HS-5 (cell line): ENCODE measurements at regions not wholly inside any gene's neighbourhood (a gene's known extent, or its start where the extent isn't known, plus 50 kb on each side); places are given as distances from the start of the nearest gene placed in this dataset.
"Not testable (repeated sequence)": the region's sequence is repeated elsewhere in the genome, so short reads cannot be mapped to it uniquely, and the experiment has no call there.

ENCODE experiments used
- DNase-seq: peaks from one replicate; pipeline ENCODE4 v3.0.0-alpha.2; 2012; ENCODE audit warnings: low read depth

GRCh38 chr11:22441831-22442230 is 103.7 kb downstream of the SLC17A6 start:
- DNase-seq: no peak

DNA sequence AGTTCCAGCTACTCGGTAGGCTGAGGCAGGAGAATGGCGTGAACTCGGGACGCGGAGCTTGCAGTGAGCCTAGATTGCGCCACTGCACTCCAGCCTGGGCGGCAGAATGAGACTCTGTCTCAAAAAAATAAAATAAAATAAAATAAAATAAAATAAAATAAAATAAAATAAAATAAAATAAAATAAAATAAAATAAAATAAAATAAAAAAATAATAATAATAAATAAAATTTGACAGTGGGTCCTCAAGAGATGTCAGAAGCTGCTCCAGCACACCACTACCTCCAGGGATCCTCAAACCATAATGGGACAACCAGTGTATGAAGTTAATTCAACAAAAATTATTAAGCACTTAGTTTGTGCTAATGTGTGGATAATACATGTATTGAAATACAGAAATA is 97.4 kb downstream of the SLC17A6 start:
- DNase-seq: not testable (repeated sequence)

DNA sequence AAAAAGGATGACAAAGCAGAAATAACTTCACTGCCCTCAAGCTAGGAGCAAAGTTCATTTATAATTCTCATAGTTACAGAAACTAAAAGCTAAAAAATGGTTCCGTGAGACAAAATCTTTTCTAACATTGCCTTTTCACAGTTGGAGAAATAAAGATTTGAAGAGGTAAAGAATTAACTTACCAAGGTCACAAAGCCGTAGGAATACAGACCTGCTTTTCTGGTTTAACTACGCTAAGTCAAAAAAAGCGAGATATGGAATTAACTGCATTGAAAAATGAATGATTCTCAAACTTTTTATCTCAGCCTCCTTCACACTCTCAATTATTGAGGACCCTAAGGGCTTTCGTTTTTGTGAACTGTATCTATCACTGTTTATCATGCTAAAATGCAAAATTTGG is 95.3 kb downstream of the SLC17A6 start:
- no peak for DNase-seq

DNA sequence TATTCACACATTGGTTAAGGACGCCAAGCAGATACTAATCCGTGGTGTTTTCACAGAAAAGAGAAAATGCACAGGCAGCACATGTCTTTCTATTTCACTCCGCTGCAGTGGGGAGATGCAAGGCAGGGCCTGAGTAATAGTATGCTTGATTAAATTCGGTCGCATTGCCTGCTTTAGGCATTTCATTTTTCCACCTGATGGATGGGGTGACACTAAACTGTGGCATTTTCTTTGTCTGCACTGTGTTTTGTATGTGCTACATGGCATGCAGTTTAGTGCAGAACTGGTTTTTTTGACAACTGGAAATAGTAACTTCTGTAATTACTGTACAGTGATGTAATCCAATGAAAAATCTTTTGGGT is 94.9 kb downstream of the SLC17A6 start:
- no peak for DNase-seq

DNA sequence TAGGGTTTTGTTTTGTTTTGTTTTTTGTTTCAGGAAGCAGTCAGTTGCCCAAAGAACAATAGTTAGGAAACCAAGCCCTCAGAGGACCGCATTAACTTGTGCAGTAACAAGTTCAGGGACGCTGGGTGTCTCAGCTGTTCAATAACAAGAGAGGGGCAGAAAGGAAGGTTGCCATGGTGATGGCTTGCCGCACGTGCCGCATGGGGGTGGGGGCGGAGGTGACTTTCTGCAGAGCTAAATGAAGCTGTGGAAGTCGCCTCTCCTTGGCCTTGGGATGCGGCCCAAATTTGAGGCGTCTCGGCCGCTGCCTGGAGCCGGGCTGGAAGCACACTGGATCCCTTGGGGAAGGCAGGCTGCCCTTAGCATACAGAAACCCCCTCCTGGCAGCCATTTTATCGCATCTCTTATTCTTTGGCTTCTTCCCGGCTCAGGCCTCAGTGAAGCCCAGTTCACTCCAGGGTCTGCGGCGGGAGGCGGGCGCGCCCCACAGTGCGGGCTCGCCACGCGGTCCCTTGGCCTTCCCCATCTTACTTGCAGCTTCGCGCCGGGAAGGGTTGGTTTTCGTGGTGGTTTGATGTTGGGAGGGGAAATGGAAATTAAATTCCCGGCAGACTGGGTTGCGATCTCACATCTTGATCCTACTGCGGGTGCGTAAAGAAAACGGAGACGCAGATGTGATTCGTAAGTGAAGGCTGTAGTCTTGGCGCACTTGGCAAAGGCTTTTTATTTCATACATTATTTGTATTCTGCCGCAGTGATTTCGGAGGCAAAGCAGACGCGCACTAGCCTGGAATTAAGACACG is 94.3 kb downstream of the SLC17A6 start:
- no peak for DNase-seq

DNA sequence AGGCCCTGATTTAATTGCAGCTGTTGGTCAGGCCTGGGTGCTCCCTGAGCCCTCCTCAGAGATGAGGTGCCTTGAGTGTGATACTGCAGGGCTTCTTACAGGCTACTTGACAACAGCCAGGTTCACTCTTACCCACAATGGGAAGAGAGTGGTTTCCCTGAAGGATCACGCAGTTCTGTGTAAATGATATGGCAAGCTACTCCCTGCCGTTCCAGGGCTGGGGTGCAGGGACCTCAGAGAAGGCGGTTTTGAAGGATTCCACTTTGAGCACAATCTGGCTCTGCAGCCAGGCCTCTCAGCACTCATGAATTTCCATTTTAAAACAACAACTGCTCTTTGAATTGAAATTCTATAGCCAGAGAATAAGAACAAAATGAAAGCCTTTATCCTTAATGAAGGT is 92.9 kb downstream of the SLC17A6 start:
- DNase-seq: no peak

GRCh38 chr11:22430639-22431038 is 92.5 kb downstream of the SLC17A6 start:
- DNase-seq: no peak

DNA sequence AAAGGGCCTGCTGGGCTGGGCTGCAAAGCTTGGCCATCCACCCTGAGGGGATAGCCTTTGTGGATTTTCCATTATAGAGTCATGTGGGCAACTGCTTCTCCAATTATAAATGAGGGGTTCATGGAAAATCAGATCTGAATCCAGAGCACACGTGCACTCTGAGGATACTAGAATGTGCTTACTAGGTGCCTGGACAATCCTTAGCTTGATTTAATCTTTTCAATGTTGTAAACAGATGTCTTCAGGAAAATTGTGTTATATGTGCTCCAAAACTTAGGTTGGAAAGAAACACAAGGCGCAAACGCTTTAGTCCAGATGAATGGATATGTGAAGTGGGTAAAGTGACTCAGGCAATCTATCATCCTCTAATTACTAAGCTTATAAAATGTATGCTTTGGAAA is 92.0 kb downstream of the SLC17A6 start:
- DNase-seq: no peak
